K562 (cell line): ENCODE measurements at regions not wholly inside any gene's neighbourhood (a gene's known extent, or its start where the extent isn't known, plus 50 kb on each side); places are given as distances from the start of the nearest gene placed in this dataset.

Source experiments
- CBX8 ChIP-seq: fragments of 200-600 bp; sonication (generic); IDR thresholded peaks from 2 replicates; pipeline ENCODE4 v1.6.1; 2012; ENCODE audit warnings: borderline replicate concordance, mixed run types, low read depth, mild to moderate bottlenecking, moderate library complexity, mixed read lengths, low read length, control low read depth, inconsistent platforms; ENCODE audit not compliant: poor library complexity, severe bottlenecking; ENCODE audit errors: extremely low read depth
- ETV6 ChIP-seq, 3 experiments: fragments of 150-350 bp in 1 of 3; sonication (generic) in 1 of 3; formaldehyde crosslinking in 1 of 3; IDR thresholded peaks; 2 replicates each; pipeline versions ENCODE4 v1.6.1 to v1.8.0; 2014 to 2022; ENCODE audit warnings: borderline replicate concordance in 2 of 3, low read depth in 2 of 3, antibody characterized with exemption in 1 of 3, low read length in 1 of 3, mild to moderate bottlenecking in 1 of 3, missing genetic modification reagents in 1 of 3
- HMG20A ChIP-seq: fragments of 450-650 bp; formaldehyde crosslinking; conservative IDR thresholded peaks from 2 replicates; pipeline ENCODE4 v1.4.0; 2020; ENCODE audit warnings: mild to moderate bottlenecking, mixed read lengths
- NR2C1 ChIP-seq, 2 experiments: fragments of 450-650 bp; IDR thresholded peaks; 2 replicates each; pipeline ENCODE4 v1.6.1; 2017; ENCODE audit warnings: mild to moderate bottlenecking in 2 of 2, antibody characterized with exemption in 1 of 2, inconsistent platforms in 1 of 2, missing compliant biosample characterization in 1 of 2, missing genetic modification characterization in 1 of 2
- RBM39 ChIP-seq: fragments of 200-400 bp; formaldehyde crosslinking; optimal IDR thresholded peaks from 2 replicates; pipeline ENCODE3; 2018; ENCODE audit warnings: low read depth, low read length
- SIN3B ChIP-seq: fragments of 450-650 bp; IDR thresholded peaks from 2 replicates; pipeline ENCODE4 v1.6.1; 2017; ENCODE audit warnings: low read depth, mild to moderate bottlenecking, moderate library complexity
- SRF ChIP-seq, 2 experiments: fragments of 250-450, 450-650 bp in 1 of 2; sonication (Bioruptor Pico) in 1 of 2; sonication (generic) in 1 of 2; formaldehyde crosslinking; IDR thresholded peaks; 2 replicates each; pipeline versions ENCODE4 v1.5.0 to v1.5.1; 2020 to 2022; ENCODE audit warnings: mild to moderate bottlenecking in 1 of 2, missing genetic modification reagents in 1 of 2
- ZEB2 ChIP-seq: fragments of 450-650 bp; IDR thresholded peaks from 2 replicates; pipeline ENCODE4 v1.6.1; 2016
- TF ChIP-seq, protein P1 (sequence below), 3 experiments: IDR thresholded peaks in 2 of 3; conservative IDR thresholded peaks in 1 of 3; 2 replicates each; pipeline ENCODE4 v1.5.1; 2011 to 2012; ENCODE audit warnings: low read length in 3 of 3, mild to moderate bottlenecking in 3 of 3, control low read depth in 2 of 3, improper control_type of control experiment in 1 of 3, inconsistent platforms in 1 of 3, low read depth in 1 of 3, mixed read lengths in 1 of 3, moderate library complexity in 1 of 3; ENCODE audit not compliant: insufficient read depth in 2 of 3
- TF ChIP-seq, protein P2 (sequence below): sonication (generic); formaldehyde crosslinking; IDR thresholded peaks from 2 replicates; pipeline ENCODE4 v1.8.0; 2022; ENCODE audit warnings: missing genetic modification reagents, mild to moderate bottlenecking, borderline replicate concordance

- TF ChIP-seq NR2C1 (IDR thresholded peaks at IDR 0.05) (no peak), NR2C1 (tag; IDR thresholded peaks at IDR 0.05) (no peak), HMG20A (no peak), CBX8 (no peak), SRF (CRISPR knock-in tag; IDR thresholded peaks at IDR 0.05) (no peak), ZEB2 (no peak), RBM39 (no peak), ETV6 (IDR thresholded peaks at IDR 0.05; ENCODE audit: borderline replicate concordance in 1 of 2, low read depth in 2 of 2, low read length in 1 of 2) (no peak), ETV6 (CRISPR knock-in tag; IDR thresholded peaks at IDR 0.05; ENCODE audit: borderline replicate concordance) (no peak), SIN3B (no peak)
- TF ChIP-seq, protein P1, sequence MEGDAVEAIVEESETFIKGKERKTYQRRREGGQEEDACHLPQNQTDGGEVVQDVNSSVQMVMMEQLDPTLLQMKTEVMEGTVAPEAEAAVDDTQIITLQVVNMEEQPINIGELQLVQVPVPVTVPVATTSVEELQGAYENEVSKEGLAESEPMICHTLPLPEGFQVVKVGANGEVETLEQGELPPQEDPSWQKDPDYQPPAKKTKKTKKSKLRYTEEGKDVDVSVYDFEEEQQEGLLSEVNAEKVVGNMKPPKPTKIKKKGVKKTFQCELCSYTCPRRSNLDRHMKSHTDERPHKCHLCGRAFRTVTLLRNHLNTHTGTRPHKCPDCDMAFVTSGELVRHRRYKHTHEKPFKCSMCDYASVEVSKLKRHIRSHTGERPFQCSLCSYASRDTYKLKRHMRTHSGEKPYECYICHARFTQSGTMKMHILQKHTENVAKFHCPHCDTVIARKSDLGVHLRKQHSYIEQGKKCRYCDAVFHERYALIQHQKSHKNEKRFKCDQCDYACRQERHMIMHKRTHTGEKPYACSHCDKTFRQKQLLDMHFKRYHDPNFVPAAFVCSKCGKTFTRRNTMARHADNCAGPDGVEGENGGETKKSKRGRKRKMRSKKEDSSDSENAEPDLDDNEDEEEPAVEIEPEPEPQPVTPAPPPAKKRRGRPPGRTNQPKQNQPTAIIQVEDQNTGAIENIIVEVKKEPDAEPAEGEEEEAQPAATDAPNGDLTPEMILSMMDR (IDR thresholded peaks at IDR 0.05 in 2 of 3, conservative IDR thresholded peaks at IDR 0.05 in 1 of 3; ENCODE audit: insufficient read depth in 2 of 3, low read depth in 1 of 3, low read length in 3 of 3) = no peak
- TF ChIP-seq, protein P2, sequence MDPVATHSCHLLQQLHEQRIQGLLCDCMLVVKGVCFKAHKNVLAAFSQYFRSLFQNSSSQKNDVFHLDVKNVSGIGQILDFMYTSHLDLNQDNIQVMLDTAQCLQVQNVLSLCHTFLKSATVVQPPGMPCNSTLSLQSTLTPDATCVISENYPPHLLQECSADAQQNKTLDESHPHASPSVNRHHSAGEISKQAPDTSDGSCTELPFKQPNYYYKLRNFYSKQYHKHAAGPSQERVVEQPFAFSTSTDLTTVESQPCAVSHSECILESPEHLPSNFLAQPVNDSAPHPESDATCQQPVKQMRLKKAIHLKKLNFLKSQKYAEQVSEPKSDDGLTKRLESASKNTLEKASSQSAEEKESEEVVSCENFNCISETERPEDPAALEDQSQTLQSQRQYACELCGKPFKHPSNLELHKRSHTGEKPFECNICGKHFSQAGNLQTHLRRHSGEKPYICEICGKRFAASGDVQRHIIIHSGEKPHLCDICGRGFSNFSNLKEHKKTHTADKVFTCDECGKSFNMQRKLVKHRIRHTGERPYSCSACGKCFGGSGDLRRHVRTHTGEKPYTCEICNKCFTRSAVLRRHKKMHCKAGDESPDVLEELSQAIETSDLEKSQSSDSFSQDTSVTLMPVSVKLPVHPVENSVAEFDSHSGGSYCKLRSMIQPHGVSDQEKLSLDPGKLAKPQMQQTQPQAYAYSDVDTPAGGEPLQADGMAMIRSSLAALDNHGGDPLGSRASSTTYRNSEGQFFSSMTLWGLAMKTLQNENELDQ (CRISPR knock-in tag) = no peak
Observed at GRCh38 chr1:177571076-177571475, 398.8 kb downstream of the SEC16B start.
